ENCODE measurements at regions not wholly inside any gene's neighbourhood (a gene's known extent, or its start where the extent isn't known, plus 50 kb on each side); places are given as distances from the start of the nearest gene placed in this dataset.

GRCh38 chr6:91141346-91141745 lies 554.5 kb upstream of the MAP3K7 start:
- ChIA-PET CTCF (no interaction called here), POLR2A (no interaction called here)
- no peak for DNase-seq (ENCODE audit: low read depth, low spot score)
- no peak overlapping the region for H3K4me3 ChIP-seq (ENCODE audit: low read depth, low read length)
- no peak overlapping the region for H3K27ac ChIP-seq (ENCODE audit: low read depth, low read length)
- no peaks in the 10 kb centered on the region for H3K27me3 ChIP-seq (ENCODE audit: control insufficient read depth, insufficient read depth, low read length)
- no peak for TF ChIP-seq CTCF (IDR thresholded peaks at IDR 0.05; ENCODE audit: low read depth, low read length)
- no peaks in the 10 kb centered on the region for H3K9me3 ChIP-seq (ENCODE audit: control insufficient read depth, insufficient read depth, low read length)

- DNase-seq (ENCODE audit: low read depth, low spot score): no peak
- ChIA-PET CTCF (no interaction called here), POLR2A (no interaction called here)
- H3K27me3 ChIP-seq (ENCODE audit: control insufficient read depth, insufficient read depth, low read length): no peaks in the 10 kb centered on the region
- H3K4me3 ChIP-seq (ENCODE audit: low read depth, low read length): no peak overlapping the region
- H3K27ac ChIP-seq (ENCODE audit: low read depth, low read length): no peak overlapping the region
- TF ChIP-seq CTCF (IDR thresholded peaks at IDR 0.05; ENCODE audit: low read depth, low read length): no peak
- no peaks in the 10 kb centered on the region for H3K9me3 ChIP-seq (ENCODE audit: control insufficient read depth, insufficient read depth, low read length)
Measured at GRCh38 chr6:91140449-91140848, 553.6 kb upstream of the MAP3K7 start.

DNA sequence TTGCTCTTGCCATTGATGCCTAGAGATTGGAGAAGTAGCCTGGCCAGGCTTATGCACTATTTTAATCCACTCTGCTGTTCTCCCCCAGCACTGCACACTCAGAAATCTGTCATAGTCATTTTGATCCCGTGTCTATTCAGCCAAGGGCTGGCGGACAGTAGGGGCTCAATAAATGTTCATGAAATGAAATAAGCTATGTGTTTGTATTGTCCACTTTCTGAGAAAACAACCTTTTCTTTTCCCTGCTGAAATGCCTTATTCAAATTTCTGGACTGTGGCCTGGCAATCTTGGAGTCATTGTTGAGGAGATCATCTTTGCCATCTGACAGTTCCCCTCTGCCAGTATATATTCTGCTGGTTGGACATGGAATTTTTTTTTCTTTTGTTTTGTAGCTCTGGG lies 550.4 kb upstream of the MAP3K7 start:
- CTCF ChIA-PET: no interaction called here
- Histone ChIP-seq H3K9me3 (ENCODE audit: control insufficient read depth, insufficient read depth, low read length) (no peaks in the 10 kb centered on the region), H3K27me3 (ENCODE audit: control insufficient read depth, insufficient read depth, low read length) (no peaks in the 10 kb centered on the region), H3K4me3 (ENCODE audit: low read depth, low read length) (no peak overlapping the region), H3K27ac (ENCODE audit: low read depth, low read length) (no peak overlapping the region)
- no peak for DNase-seq (ENCODE audit: low read depth, low spot score)
- TF ChIP-seq CTCF (IDR thresholded peaks at IDR 0.05; ENCODE audit: low read depth, low read length): no peak
- POLR2A ChIA-PET: no interaction called here

- no peaks in the 10 kb centered on the region for H3K9me3 ChIP-seq (ENCODE audit: control insufficient read depth, insufficient read depth, low read length)
- CTCF ChIA-PET: no interaction called here
Measured at GRCh38 chr6:91135406-91136103, 548.7 kb upstream of the MAP3K7 start.

DNA sequence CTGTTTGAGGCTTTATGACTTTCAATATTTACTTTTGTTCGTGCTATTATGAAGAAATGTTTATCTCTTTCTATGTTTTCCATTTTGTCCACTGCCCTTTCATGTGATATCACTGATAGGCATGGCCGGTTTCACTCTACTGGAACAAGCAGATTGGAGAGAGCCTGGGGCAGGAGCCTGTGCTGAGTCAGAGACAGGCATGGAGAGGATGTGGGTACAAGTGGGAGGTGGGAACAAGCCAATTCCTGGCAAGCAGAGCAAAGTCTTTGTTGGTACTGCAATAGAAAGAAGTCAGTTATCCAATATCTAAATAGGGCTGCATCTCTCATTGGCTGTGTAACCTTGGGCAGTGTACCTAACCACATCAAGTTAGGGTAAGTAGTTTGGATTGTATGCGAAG lies 545.6 kb upstream of the MAP3K7 start:
- no peak for TF ChIP-seq CTCF (IDR thresholded peaks at IDR 0.05; ENCODE audit: low read depth, low read length)
- H3K4me3 ChIP-seq (ENCODE audit: low read depth, low read length): no peak overlapping the region
- no peak overlapping the region for H3K27ac ChIP-seq (ENCODE audit: low read depth, low read length)
- no peaks in the 10 kb centered on the region for H3K9me3 ChIP-seq (ENCODE audit: control insufficient read depth, insufficient read depth, low read length)
- DNase-seq (ENCODE audit: low read depth, low spot score): no peak
- no peaks in the 10 kb centered on the region for H3K27me3 ChIP-seq (ENCODE audit: control insufficient read depth, insufficient read depth, low read length)
- CTCF ChIA-PET: no interaction called here
- POLR2A ChIA-PET: no interaction called here

More at GRCh38 chr6:91135406-91136103, 548.7 kb upstream of the MAP3K7 start:
- DNase-seq (ENCODE audit: low read depth, low spot score): no peak
- H3K27ac ChIP-seq (ENCODE audit: low read depth, low read length): no peak overlapping the region
- no peak overlapping the region for H3K4me3 ChIP-seq (ENCODE audit: low read depth, low read length)
- POLR2A ChIA-PET: no interaction called here
- no peaks in the 10 kb centered on the region for H3K27me3 ChIP-seq (ENCODE audit: control insufficient read depth, insufficient read depth, low read length)
- no peak for TF ChIP-seq CTCF (IDR thresholded peaks at IDR 0.05; ENCODE audit: low read depth, low read length)

Measured in AG04450 (cell line).